ENCODE measurements at regions not wholly inside any gene's neighbourhood (a gene's known extent, or its start where the extent isn't known, plus 50 kb on each side); places are given as distances from the start of the nearest gene placed in this dataset.
"Not testable (repeated sequence)": the region's sequence is repeated elsewhere in the genome, so short reads cannot be mapped to it uniquely, and the experiment has no call there.

DNA sequence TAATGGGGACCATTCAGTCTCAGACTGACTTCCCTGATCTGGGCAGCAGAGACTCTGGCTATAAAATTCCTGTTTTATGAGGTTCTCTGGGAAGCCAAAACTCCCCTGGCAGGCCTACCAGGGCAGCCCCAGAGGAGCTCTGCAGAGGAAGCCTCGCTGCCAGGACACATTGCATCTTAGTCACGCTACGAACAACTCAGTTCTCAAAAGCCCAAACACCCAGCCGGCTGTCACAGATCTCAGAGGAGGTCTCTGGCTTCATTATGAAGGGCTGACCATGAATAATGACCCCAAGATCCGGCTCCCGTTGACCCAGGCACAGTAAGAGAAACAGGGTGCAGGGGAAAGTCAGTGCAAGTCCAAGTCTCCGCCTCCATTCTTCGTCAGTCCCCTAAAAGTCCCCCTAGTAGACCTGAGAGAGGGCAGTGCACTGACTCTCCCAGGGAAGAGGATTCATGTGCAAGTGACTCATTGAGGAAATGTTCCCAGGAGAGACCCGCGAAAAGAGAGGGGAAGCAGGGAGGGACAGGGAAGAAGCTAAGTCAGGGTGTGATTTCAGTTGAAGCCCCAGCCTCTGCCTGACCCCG, 212.3 kb downstream of the CYP26B1 start:
- no peak for DNase-seq

DNA sequence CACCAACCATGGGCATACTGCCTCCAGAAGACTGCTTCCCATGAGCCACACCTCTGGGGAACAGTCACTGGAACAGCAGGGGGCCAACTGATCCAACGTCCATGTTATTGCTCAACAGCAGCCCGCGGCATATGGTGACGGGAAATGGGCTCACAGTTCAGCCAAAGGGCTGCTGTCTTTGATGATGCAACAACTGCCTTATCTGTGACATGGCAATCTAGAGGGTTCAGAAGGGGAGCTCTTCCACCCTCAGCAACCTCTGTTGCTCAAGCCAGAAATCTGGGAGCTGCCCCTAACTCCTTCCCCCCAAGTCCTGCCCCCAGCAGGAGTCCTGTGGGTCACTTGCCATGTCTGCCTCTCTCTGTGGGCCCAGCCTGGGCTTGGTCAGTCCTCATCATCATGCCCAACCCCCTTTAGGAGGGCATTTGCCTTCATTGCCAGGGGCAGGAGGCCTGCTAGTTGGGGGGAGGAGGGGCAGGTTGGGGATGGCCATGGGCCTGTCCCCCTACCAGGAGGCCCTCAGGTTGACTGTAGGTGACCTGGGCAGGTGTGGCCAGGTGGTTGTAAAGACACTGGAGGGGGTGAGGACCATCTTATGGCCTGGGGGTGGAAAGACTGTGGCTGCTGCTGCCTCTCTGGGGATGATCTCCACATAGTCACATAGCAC, 212.9 kb downstream of the CYP26B1 start:
- DNase-seq: no peak

DNA sequence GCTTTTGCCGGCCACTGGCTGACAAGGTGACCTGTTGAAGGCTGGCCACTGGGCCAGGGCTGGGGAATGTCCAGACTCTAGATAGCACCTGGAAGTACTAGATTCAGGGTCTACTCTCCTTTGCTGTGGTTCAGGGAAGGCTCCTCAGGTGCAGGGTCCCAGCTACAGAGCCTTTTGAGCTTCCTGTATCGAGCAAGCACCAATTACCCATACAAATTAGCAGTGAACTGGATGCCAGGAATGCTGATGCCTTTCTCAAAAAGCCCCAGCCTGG, 213.4 kb downstream of the CYP26B1 start:
- DNase-seq: no peak

DNA sequence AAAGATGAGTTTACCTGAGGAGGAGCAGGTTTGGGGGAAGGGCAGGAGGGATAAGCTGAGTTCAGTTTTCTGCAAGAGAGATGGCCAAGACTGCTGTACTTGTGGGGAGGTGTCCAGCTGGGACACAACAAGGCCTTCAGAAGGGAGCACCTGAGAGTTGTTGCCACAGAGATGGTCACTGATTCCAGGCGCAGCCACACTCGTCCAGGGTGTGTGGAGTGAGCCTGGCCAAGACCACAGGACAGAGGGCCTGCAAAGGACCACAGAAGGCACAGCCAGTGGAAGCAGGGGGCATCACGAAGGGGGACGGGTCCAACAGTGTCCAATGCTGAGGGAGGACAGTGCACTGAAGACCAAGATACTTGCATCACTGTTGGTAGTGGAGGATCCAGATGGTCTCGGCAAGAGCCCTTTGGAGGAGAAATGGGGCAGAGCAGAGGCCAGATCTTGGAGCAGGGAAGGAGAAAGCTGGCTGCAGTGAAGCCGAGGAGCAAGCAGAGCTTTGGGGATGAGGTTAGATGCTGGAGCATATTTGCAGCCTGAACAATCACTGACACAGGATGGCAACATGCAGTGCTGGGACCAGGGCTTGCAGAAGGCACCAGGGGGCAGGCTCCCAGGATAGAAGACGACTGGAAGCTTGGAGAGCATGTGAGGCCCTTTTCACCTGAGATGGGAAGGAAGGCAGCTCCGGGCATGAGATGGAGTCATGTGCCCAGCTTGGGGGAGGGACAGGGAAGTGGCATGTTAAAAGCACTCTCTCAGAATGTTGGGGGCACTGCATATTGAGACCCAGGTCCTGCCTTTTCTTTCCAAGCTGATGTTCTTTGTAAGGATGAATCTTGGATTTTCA, 214.0 kb downstream of the CYP26B1 start:
- no peak for DNase-seq

DNA sequence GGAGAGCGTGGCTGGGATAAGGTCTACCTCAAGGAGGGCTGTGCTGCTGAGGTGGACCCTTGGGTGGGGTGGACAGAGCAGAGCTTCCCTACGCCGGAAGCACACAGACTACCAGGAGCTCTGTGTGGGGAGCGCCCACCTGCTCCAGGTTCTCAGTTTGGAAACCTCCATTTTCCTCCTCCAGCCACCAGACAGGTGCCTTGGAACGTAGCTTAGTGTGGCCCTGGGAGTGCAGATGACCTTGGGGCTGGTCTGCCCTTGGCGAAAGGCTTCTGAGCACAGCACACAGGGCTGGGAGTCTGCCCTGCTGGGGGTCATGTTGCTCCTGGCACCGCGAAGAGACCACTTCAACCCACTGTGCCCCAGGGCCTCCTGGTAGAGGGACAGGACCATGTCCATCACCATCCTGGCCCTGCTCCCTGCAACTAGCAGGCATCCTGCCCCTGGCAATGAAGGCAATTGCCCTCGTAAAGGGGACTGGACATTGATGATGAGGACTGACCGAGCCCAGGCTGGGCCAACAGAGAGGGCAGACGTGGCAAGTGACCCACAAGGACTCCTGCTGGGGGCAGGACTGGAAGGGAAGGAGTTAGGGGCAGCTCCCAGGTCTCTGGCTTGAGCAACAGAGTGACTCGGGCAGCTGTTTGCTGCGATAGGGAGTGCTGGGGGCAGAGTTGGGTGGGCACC, 214.7 kb downstream of the CYP26B1 start:
- no peak for DNase-seq

DNA sequence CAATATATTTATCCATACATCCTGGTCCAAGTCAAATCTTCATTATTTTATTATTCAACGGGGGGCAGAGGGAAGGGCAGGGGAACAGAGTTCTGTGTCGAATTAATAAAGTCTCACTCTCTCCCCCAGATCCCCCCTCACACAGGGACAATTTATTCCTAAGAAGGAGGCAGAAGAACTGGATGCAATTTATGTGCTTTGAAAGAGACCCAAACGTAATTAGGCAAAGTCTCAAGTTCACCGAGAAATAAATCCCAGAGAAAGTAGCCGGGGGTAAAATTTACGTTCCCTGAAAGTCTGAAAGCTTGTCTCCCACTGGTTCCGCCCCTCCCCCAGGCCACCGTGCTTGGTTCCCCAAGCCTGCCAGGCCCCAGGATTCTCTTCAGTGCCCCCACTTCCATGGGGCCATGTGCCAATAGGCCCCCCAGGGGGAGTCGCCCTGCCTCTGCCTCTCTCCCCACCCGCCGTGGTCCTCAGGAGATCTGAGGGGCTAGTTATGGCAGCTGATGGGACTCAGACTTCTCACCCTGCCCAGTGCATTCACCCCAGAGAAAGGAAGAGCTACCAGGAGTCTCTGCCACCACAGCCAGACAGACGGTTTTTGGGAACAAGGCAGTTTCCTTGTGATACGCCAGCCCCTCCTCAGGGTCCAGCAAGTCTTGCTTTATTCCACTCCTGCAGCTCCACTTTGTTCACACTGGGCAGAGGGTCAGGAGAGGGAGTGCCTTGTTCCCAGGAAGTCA, 215.5 kb downstream of the CYP26B1 start:
- DNase-seq: no peak

DNA sequence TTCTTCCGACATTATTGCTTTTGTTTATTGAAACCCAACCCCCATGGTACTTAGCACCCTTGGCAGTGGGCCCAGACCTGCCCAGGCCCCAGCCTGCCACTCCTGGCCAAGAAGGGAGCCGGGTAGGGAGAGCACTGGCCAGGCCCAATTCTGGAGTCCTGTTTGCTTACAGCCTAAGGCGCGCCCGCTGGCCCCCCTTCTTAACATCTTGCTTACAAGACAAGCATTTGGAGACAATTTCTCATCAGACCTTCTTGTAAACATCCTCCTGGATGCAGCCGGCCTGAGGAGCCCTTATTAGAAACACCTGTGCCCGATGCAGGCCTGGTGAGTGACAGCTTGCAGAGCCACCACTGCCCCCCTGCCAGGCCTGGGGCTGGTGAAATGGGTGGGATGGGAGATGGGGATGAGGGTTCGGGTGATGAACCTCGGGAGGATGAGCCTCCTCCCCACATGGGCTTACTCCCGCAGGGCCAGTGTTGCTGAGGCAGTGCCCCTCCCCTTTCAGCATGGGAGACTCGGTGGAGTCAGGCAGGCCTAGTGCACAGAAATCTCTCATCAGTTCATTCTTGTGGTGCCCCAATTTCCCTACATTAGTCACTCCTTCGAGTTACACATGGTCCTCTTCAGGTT, 217.5 kb downstream of the CYP26B1 start:
- no peak for DNase-seq

DNA sequence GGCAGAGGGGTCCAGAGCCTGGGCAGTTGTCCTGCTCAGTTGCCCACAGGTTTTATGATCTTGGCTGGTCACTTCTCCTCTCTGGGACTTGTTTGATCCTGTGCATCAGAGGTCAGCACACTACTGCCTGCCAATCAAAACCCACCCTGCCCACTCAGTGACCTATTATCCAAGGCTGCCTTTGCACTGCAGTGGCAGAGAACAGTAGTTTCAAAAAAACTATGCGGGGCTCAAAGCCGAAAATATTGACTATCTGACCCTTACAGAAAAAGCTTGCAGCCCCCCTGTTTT, 218.2 kb downstream of the CYP26B1 start:
- no peak for DNase-seq

DNA sequence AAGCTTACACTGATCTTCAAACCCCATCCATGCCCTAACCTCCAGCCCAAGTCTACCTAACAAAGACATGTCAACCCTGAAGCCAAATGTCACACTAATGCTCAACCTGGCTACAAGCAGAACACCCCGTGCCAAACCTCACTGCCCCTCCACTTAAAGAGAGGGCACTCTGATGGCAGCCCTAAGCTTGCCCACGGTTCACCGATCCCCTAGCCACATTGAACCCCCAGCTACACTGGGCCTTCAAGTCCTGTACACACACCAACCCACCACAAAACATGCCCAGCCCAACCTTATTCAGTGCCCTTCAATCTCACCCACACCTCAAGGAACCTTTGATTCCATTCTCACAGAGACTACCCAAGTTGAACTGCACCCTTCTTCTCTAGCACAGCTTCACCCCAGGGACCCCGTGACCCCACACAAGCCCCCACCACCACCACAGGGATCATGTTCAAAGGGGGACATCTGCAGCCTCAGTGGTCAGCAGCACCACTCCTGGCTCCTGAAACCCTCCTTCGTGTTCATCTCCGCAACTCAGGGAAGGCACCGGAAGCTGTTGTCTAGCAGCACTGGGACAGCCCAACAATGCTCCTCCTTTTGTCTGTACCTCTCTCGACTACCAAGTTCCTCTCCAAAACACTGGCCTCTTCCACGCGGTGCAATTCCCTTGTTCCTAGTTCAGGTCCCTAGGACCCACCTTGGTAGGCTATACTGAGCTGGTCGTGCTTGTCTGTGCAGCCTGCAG, 218.8 kb downstream of the CYP26B1 start:
- no peak for DNase-seq

DNA sequence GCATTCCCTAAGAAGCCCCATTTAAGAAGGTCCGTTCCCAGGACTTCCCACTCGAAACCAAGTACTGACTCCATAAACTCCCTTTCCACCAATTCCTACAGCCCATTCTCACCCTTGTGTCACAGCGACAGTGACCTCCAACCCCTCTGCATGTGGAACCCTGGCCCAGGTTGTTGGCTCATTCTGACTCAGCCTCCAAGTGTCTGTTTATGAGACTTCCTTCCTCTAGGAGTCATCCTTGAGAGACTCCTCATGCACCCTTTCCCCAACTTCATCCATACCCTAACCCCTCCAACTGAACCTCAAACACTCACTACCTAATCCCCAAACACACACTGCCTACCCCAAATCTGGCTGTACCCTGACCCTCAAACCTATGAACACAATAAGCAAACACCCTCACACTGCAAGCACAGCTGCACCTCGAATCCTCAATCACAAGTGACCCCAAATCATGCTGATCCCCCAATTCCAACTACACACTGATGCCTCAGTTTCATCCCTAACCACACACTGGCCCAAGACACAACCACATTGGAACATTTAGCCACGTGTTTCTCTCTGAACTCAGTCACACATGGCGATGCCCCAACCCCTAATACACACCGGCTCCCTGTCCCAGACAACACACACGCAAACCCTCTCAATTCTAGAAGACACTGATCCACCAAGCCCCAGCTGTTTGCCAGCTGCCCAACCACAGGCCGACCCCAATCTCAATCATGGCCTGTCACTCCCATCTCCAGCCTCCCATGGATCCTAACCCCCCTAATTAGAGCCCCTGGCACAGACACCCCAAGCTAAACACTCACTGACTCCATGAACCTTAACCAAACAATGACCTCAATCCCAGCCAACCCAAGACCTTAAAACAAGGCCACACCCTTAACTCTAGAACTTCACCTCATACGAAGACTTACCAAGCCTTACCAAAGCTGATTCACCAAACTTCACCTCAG, 219.6 kb downstream of the CYP26B1 start:
- DNase-seq: no peak

DNA sequence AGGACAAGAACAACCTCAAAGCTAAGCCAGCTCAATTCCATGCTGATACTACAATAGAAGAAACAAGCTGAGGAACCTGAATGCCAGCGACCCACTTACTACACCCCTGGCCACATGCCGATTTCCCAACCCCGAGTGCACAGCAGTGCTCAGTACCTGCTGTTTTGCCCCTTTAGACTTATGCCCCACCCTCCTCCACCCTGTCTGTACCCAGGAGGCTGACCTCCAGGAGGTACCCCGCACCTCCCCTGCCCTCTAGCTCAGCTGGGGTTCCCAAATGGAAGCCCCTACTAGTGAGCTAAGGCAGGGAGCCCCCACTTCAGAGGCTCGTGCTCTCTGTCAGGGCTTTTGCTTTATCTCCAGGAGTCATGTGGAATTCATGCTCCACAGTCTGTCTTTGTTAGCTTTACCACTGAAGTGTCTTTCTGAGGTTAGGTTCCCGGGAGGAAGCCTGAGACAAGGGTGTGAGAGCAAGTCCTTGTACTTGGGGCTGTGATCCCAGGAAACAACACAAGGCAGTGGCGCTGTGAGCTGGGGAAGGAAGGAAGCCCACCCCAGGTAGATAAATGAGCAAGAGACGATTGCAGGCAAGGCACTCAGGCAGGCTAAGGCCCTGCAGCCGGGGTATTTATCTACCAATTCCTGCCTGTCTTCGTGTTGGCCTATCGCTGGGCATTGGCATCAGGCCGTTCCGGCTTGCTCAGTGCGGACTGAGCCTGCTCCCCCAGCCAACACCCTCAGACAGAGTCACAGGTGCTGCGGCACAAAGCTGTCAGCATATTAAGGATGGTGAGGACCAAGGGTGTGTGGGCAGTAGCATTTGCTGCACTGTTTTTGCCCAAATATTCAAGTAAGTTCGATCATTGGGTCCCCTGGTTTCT, 220.5 kb downstream of the CYP26B1 start:
- no peak for DNase-seq

DNA sequence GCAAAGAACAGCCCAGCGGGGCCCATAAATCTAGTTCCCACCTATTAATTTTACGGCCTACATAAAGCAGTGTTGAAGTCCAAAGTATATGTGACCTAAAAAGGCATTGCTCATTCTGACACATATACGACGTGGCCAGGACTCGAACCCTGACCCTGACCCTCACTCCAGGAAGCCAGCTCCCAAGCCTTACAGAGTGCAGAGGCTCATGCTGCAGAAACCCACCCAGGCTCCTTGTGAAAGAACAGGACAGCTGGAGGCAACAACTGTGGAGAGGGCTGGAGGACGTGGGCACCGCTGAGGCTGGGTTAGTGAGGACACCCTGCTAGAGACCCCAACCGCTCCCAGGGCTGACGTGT, 221.6 kb downstream of the CYP26B1 start:
- no peak for DNase-seq

DNA sequence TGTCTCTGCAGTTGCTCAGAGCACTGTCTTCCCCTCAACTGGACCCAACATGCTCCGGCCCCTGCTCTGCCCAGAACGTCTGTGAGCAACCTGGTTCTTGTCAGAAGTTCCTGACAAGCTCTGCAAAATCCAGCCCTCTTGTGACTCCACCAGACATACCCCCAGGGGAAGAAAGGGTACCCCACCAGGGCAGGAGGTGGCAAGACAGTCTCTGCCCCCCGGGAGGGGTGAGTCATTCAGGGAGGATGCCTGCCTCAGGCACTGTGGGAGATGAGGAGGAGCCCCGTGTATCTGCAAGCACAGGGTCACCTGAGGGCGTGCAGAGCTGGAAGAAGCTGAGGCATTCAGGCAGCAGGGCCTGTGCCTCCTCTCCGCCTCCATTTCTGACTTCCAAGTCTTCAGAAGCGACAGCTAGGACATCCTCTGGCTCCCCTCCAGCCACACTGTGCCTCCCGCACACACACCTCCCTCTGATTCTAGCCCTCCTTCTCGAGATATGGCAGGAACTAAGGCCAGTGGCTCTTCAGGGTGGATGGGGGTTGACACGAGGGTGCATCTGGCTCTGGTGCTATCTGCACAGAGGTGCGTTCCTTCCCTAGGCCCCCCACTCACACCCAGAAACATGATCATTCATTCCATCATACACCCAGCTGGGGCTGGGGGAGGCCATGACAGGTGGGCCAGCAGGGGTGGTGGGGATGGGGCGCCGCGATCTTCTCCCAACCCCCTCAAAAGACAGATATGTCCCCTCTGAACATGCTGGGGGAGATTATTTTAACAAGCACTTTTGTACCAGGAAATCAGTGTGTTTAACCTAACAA, 222.2 kb downstream of the CYP26B1 start:
- DNase-seq: no peak

DNA sequence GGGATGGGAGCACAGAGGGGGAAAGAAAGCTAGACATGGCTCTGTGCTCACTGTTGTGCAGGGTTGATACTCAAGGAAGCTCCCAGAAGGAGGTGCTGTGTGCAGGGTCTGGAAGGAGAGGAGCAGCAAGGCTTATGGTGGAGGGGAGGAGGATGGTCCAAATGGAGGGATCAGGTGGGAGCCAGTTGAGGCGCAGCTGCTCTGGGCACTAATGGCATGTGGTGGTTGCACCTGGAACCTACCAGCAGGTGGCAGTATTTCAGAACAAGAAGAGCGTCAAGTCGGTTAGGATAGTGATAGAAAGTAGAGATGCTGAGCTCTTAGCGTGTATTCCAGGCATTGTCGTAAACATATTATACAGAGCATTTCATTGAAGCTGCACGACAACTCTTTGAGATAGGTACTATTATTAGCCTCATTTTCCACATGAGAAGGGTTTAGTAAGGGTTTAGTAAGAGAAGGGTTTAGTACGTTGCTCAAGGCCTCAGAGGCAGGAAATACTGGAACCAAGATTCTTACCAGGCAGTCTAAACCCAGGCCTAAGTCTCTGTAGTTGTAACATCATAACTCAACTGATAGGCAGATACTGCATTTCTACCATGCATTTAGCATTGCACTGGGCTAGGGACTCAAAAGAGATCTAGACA, 223.7 kb downstream of the CYP26B1 start:
- peak; percentile 36 to 74 for DNase-seq

DNA sequence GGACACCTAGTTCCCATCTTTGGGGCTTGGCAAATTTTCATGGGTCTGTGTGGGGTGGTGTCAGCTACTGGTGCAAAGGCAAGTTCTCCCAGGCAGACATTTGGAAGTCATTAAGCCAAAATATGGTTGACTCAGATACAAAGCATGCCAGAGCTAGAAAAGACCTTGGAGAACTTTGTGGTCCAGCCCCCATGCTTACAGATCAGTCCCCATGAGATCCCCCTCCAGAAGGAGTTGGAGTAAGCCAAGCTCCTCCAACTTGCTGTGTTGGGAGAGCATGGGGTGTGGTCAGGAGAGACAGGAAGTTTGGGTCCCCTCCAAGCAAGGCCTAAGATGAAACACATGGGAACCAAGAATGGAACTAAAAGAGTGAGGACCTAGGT, 224.5 kb downstream of the CYP26B1 start:
- no peak for DNase-seq

DNA sequence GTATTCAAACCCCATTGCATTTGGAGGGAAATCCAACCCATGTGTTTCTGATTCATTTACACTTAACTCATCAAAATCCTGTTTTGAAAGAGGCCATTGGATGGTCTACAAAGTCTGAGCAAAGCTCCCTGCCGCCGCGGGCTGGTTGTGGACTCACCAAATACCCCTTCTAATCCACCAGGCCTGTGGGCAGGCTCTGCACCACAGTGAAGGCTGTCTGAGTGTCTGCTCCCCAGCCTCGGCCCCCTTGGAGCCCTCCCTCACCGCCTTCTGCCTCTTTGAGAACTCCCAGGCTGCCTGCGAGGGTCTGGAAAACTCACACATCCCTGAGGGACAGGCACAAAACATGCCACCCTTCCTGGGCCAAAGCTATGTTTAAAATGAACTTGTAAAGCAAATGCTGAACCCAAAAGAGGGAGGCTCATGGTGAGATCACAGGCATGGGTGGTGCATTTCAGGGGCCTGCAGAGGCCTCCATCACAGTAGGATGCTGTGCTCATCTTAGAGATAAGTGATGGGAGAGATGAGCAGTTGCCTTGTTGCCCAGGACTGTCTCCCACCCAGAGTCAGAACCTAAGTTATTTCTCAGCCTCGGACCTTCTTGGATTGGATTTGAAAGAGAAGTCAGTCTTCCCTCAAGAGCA, 225.0 kb downstream of the CYP26B1 start:
- DNase-seq: no peak

DNA sequence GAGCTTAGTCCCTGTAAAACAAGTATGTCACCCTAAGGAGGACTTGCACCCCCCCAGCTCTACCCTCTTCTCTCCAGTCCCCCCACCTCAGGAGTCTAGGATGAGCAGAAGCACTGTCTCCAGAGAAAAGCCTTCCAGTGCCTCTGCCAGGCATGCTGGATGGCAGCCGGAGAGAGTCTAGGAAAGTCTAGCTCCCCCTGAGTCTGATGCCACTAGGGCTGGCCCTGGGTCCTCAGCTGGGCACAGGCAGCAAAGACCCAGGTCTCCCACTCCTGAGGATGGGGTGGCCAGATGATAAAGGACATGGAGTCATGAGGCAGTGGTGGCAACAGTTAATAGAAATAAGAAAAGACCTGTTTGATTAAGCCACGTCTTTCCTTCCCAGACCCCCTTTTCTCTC, 225.6 kb downstream of the CYP26B1 start:
- no peak for DNase-seq

DNA sequence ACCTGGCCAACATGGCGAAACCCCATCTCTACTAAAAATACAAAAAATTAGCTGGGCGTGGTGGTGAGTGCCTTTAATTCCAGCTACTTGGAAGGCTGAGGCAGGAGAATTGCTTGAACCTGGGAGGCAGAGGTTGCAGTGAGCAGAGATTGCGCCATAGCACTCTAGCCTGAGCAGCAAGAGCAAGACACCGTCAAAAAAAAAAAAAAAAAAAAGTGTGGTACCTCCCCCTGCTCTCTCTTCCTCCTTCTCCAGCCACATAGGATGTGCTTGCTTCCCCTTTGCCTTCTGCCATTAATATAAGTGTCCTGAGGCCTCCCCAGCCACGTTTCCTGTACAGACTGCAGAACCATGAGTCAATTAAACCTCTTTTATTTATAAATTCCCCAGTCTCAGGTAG, 226.8 kb downstream of the CYP26B1 start:
- DNase-seq: not testable (repeated sequence)
